Smooth muscle cell (in vitro differentiated cells): ENCODE measurements at regions not wholly inside any gene's neighbourhood (a gene's known extent, or its start where the extent isn't known, plus 50 kb on each side); places are given as distances from the start of the nearest gene placed in this dataset.

ENCODE experiments used
- DNase-seq: peaks from one replicate; lab custom pipeline; 2025; ENCODE audit not compliant: unreplicated experiment; lab: John Stamatoyannopoulos, UW
- H2AFZ ChIP-seq: fragments of 200-600 bp; sonication (generic); 2 replicates; pipeline ENCODE4 v1.6.0; 2016; ENCODE audit warnings: antibody characterized with exemption, low read depth, mild to moderate bottlenecking
- H3F3A ChIP-seq: fragments of 200-600 bp; sonication (generic); 2 replicates; pipeline ENCODE4 v1.6.0; 2017; ENCODE audit warnings: antibody characterized with exemption, low read depth
- H3K27ac ChIP-seq: fragments of 200-600 bp; sonication (generic); 2 replicates; pipeline ENCODE4 v1.5.1; 2016; ENCODE audit warnings: low read depth, mild to moderate bottlenecking
- H3K27me3 ChIP-seq: fragments of 200-600 bp; sonication (generic); 2 replicates; pipeline ENCODE4 v1.6.1; 2016; ENCODE audit warnings: low read depth, mild to moderate bottlenecking
- H3K36me3 ChIP-seq: fragments of 200-600 bp; sonication (generic); 2 replicates; pipeline ENCODE4 v1.5.1; 2016; ENCODE audit warnings: low read depth
- H3K4me1 ChIP-seq: fragments of 200-600 bp; sonication (generic); 2 replicates; pipeline ENCODE4 v1.5.1; 2016; ENCODE audit warnings: low read depth
- H3K4me2 ChIP-seq: fragments of 200-600 bp; sonication (generic); 2 replicates; pipeline ENCODE4 v1.6.0; 2016; ENCODE audit warnings: mild to moderate bottlenecking
- H3K4me3 ChIP-seq: fragments of 200-600 bp; sonication (generic); 2 replicates; pipeline ENCODE4 v1.5.1; 2016; ENCODE audit warnings: mild to moderate bottlenecking
- H3K79me2 ChIP-seq: fragments of 200-600 bp; sonication (generic); 2 replicates; pipeline ENCODE4 v1.6.0; 2016; ENCODE audit warnings: low read depth, mild to moderate bottlenecking
- H3K9ac ChIP-seq: fragments of 200-600 bp; sonication (generic); 2 replicates; pipeline ENCODE4 v1.6.0; 2016; ENCODE audit warnings: low read depth
- H3K9me3 ChIP-seq: fragments of 200-600 bp; sonication (generic); replicated peaks from 2 replicates; pipeline ENCODE4 v1.5.1; 2016; ENCODE audit warnings: low read depth
- H4K20me1 ChIP-seq: fragments of 200-600 bp; sonication (generic); 2 replicates; pipeline ENCODE4 v1.6.0; 2016; ENCODE audit warnings: low read depth
- CTCF ChIP-seq: fragments of 200-600 bp; sonication (generic); IDR thresholded peaks from 2 replicates; pipeline ENCODE4 v1.5.1; 2017; ENCODE audit warnings: borderline replicate concordance, mild to moderate bottlenecking, antibody characterized with exemption; ENCODE audit not compliant: insufficient read depth, poor library complexity, severe bottlenecking
- WGBS: methylation state at CpG from one replicate; pipeline ENCODE4 v1.1.7; 2016; ENCODE audit warnings: low lambda C conversion rate; 5-methylcytosine and 5-hydroxymethylcytosine counted together

- no peak overlapping the region for H3K4me3 ChIP-seq
- no peaks in the 10 kb centered on the region for H3K79me2 ChIP-seq
- H3K4me2 ChIP-seq, result no peak overlapping the region
- no peak for DNase-seq
- H3K27me3 ChIP-seq, result no peaks in the 10 kb centered on the region
- TF ChIP-seq CTCF, result no peak
- H4K20me1 ChIP-seq, result no peaks in the 10 kb centered on the region
- H3K4me1 ChIP-seq, result no peaks in the 10 kb centered on the region
- WGBS, result 88% methylated on average over 8 of the region's 8 CpGs
- H3K9me3 ChIP-seq, result no peaks in the 10 kb centered on the region
- no peak overlapping the region for H3K9ac ChIP-seq
- peaks cover 5% of the 10 kb centered on the region for H3F3A ChIP-seq
- H3K27ac ChIP-seq, result no peak overlapping the region
- H2AFZ ChIP-seq, result no peak overlapping the region
- no peaks in the 10 kb centered on the region for H3K36me3 ChIP-seq
Measured at GRCh38 chr20:57762531-57763234, 52.9 kb upstream of the PMEPA1 start.

GRCh38 chr20:57761413-57761734, 51.6 kb upstream of the PMEPA1 start:
- no peaks in the 10 kb centered on the region for H3K27me3 ChIP-seq
- no peaks in the 10 kb centered on the region for H3K9me3 ChIP-seq
- no peak overlapping the region for H3K9ac ChIP-seq
- H4K20me1 ChIP-seq, result no peaks in the 10 kb centered on the region
- H3K4me1 ChIP-seq, result no peaks in the 10 kb centered on the region
- no peaks in the 10 kb centered on the region for H3K36me3 ChIP-seq
- DNase-seq, result no peak
- H3K4me2 ChIP-seq, result no peak overlapping the region
- no peaks in the 10 kb centered on the region for H3K79me2 ChIP-seq
- H2AFZ ChIP-seq, result no peak overlapping the region
- 92% methylated on average over 3 of the region's 3 CpGs for WGBS
- H3F3A ChIP-seq, result no peaks in the 10 kb centered on the region
- H3K4me3 ChIP-seq, result no peak overlapping the region
- no peak for TF ChIP-seq CTCF
- peak overlapping the region; percentile 19 for H3K27ac ChIP-seq

- TF ChIP-seq CTCF, result no peak
- Histone ChIP-seq H3K4me1 (no peaks in the 10 kb centered on the region), H3K79me2 (no peaks in the 10 kb centered on the region), H3K4me2 (no peak overlapping the region), H4K20me1 (no peaks in the 10 kb centered on the region), H3F3A (no peaks in the 10 kb centered on the region), H3K4me3 (no peak overlapping the region), H3K27me3 (no peaks in the 10 kb centered on the region), H3K27ac (peak overlapping the region; percentile 19), H3K36me3 (no peaks in the 10 kb centered on the region), H3K9me3 (no peaks in the 10 kb centered on the region), H3K9ac (no peak overlapping the region), H2AFZ (no peak overlapping the region)
- WGBS, result 94% methylated on average over 4 of the region's 4 CpGs
- DNase-seq, result no peak
Measured at GRCh38 chr20:57760698-57761412, 51.0 kb upstream of the PMEPA1 start.

GRCh38 chr20:57759724-57760123, 49.9 kb upstream of the PMEPA1 start:
- no peaks in the 10 kb centered on the region for H3F3A ChIP-seq
- H3K79me2 ChIP-seq, result no peaks in the 10 kb centered on the region
- DNase-seq, result no peak
- no peak overlapping the region for H3K4me2 ChIP-seq
- no peaks in the 10 kb centered on the region for H3K4me1 ChIP-seq
- H3K36me3 ChIP-seq, result no peaks in the 10 kb centered on the region
- H2AFZ ChIP-seq, result no peak overlapping the region
- H3K9ac ChIP-seq, result no peak overlapping the region
- no peaks in the 10 kb centered on the region for H3K27me3 ChIP-seq
- WGBS, result 88% methylated on average over 4 of the region's 4 CpGs
- H4K20me1 ChIP-seq, result no peaks in the 10 kb centered on the region
- H3K4me3 ChIP-seq, result no peak overlapping the region
- H3K27ac ChIP-seq, result no peak overlapping the region
- no peaks in the 10 kb centered on the region for H3K9me3 ChIP-seq
- TF ChIP-seq CTCF, result no peak
